ENCODE measurements at regions not wholly inside any gene's neighbourhood (a gene's known extent, or its start where the extent isn't known, plus 50 kb on each side); places are given as distances from the start of the nearest gene placed in this dataset.

GRCh38 chr12:118467641-118468305 is 91.4 kb downstream of the SUDS3 start:
- DNase-seq, result no peak
- TF ChIP-seq CTCF (IDR thresholded peaks at IDR 0.05 in 8 of 11, conservative IDR thresholded peaks at IDR 0.05 in 3 of 11) (no peak), POLR2A (IDR thresholded peaks at IDR 0.05) (no peak), POLR2AphosphoS5 (IDR thresholded peaks at IDR 0.05) (no peak)
- intact Hi-C loops (cut with DNase I; ENCODE audit: low total_unique reads), result no loop called here
- Histone ChIP-seq H3K4me1 (no peaks in the 10 kb centered on the region), H3K27me3 (replicated peaks in 1 of 7) (no peaks in the 10 kb centered on the region), H3K9me3 (peaks cover 0 to 10% (median 5%) of the 10 kb centered on the region in 8 donors), H3K27ac (no peak overlapping the region), H3K36me3 (no peaks in the 10 kb centered on the region), H3K4me3 (no peak overlapping the region)
- 82 to 90% (median 86%) methylated on average over 3 of the region's 3 CpGs for WGBS, 5 donors

- Histone ChIP-seq H3K27ac (no peak overlapping the region), H3K4me3 (no peak overlapping the region), H3K4me1 (no peaks in the 10 kb centered on the region), H3K27me3 (replicated peaks in 1 of 7) (peaks cover 0 to 14% (median 0%) of the 10 kb centered on the region in 7 donors), H3K9me3 (peaks cover 0 to 10% (median 5%) of the 10 kb centered on the region in 8 donors), H3K36me3 (no peaks in the 10 kb centered on the region)
- no peak for DNase-seq
- TF ChIP-seq POLR2A (IDR thresholded peaks at IDR 0.05) (no peak), POLR2AphosphoS5 (IDR thresholded peaks at IDR 0.05) (no peak), CTCF (IDR thresholded peaks at IDR 0.05 in 8 of 11, conservative IDR thresholded peaks at IDR 0.05 in 3 of 11) (no peak)
- WGBS, 5 donors, result 87 to 97% (median 92%) methylated on average over 1 of the region's 1 CpG
- intact Hi-C loops (cut with DNase I; ENCODE audit: low total_unique reads), result no loop called here
These were observed 96.6 kb downstream of the SUDS3 start for GRCh38 chr12:118472940-118473339.

- intact Hi-C loops (cut with DNase I; ENCODE audit: low total_unique reads), result no loop called here
- no peak overlapping the region for H3K4me3 ChIP-seq
- H3K27me3 ChIP-seq (replicated peaks in 1 of 7), result peaks cover 0 to 17% (median 0%) of the 10 kb centered on the region in 7 donors
- H3K9me3 ChIP-seq, result no peaks in the 10 kb centered on the region
- H3K27ac ChIP-seq, result no peak overlapping the region
- H3K4me1 ChIP-seq, result no peaks in the 10 kb centered on the region
- no peaks in the 10 kb centered on the region for H3K36me3 ChIP-seq
- WGBS, 5 donors, result 67 to 89% (median 83%) methylated on average over 4 of the region's 4 CpGs
- no peak for TF ChIP-seq CTCF (IDR thresholded peaks at IDR 0.05 in 8 of 11, conservative IDR thresholded peaks at IDR 0.05 in 3 of 11)
- TF ChIP-seq POLR2AphosphoS5 (IDR thresholded peaks at IDR 0.05), result no peak
- no peak for TF ChIP-seq POLR2A (IDR thresholded peaks at IDR 0.05)
- DNase-seq, result no peak
These were observed 103.9 kb downstream of the SUDS3 start for GRCh38 chr12:118480235-118480634.

GRCh38 chr12:118488034-118488433 is 111.7 kb downstream of the SUDS3 start:
- H3K27ac ChIP-seq, result no peak overlapping the region
- no peak overlapping the region for H3K4me3 ChIP-seq
- peaks cover 0 to 9% (median 0%) of the 10 kb centered on the region in 8 donors for H3K9me3 ChIP-seq
- no peaks in the 10 kb centered on the region for H3K36me3 ChIP-seq
- TF ChIP-seq CTCF (IDR thresholded peaks at IDR 0.05 in 8 of 11, conservative IDR thresholded peaks at IDR 0.05 in 3 of 11) (no peak), POLR2A (IDR thresholded peaks at IDR 0.05) (no peak), POLR2AphosphoS5 (IDR thresholded peaks at IDR 0.05) (no peak)
- no peaks in the 10 kb centered on the region for H3K27me3 ChIP-seq (replicated peaks in 1 of 7)
- whole genome bisulfite sequencing, 5 donors, result 56 to 74% (median 61%) methylated on average over 2 of the region's 2 CpGs
- no peaks in the 10 kb centered on the region for H3K4me1 ChIP-seq
- intact Hi-C loops (cut with DNase I; ENCODE audit: low total_unique reads), result no loop called here
- no peak for DNase-seq

All from spleen (tissue), 11 donors.